Esophagus squamous epithelium (tissue), 5 donors: ENCODE measurements at regions not wholly inside any gene's neighbourhood (a gene's known extent, or its start where the extent isn't known, plus 50 kb on each side); places are given as distances from the start of the nearest gene placed in this dataset.

Experiments used
- DNase-seq: peaks from one replicate; lab custom pipeline; 2025; lab: John Stamatoyannopoulos, UW
- H3K27ac ChIP-seq, 4 donors: fragments of 200-600 bp; sonication (generic); one replicate each; pipeline ENCODE4 v1.5.1; 2016 to 2019; ENCODE audit warnings: mild to moderate bottlenecking in 1 of 4
- H3K27me3 ChIP-seq, 4 donors: fragments of 200-600 bp; sonication (generic); 1 replicate in 3 of 4; 2 replicates in 1 of 4; pipeline versions ENCODE4 v1.5.1 to v1.6.0; 2017 to 2021; ENCODE audit warnings: antibody characterized with exemption in 1 of 4
- H3K36me3 ChIP-seq, 3 donors: fragments of 200-600 bp; sonication (generic); one replicate each; pipeline ENCODE4 v1.5.1; 2016 to 2019
- H3K4me1 ChIP-seq, 3 donors: fragments of 200-600 bp; sonication (generic); one replicate each; pipeline ENCODE4 v1.5.1; 2017 to 2019
- H3K4me3 ChIP-seq, 4 donors: fragments of 200-600 bp; sonication (generic); 1 replicate in 3 of 4; 2 replicates in 1 of 4; pipeline ENCODE4 v1.5.1; 2016 to 2019; ENCODE audit warnings: mild to moderate bottlenecking in 2 of 4, moderate library complexity in 1 of 4
- H3K9me3 ChIP-seq, 3 donors: fragments of 200-600 bp; sonication (generic); one replicate each; pipeline ENCODE4 v1.5.1; 2016 to 2019
- POLR2A ChIP-seq, 4 donors: fragments of 450-650 bp; IDR thresholded peaks; one replicate each; pipeline ENCODE4 v1.6.1; 2017; ENCODE audit warnings: antibody characterized with exemption in 4 of 4, mild to moderate bottlenecking in 4 of 4, moderate library complexity in 3 of 4
- WGBS, 2 donors: methylation state at CpG; one replicate each; pipeline ENCODE4 v1.1.5; 2018; 5-methylcytosine and 5-hydroxymethylcytosine counted together
- intact Hi-C: fragments of 100-400 bp; cut with DNase I; formaldehyde crosslinking; loops from one replicate; pipeline ENCODE4 v1.15.0; 2022
- TF ChIP-seq, protein P1 (sequence below), 6 experiments: fragments of 450-650 bp in 4 of 6; fragments of 200-600 bp in 2 of 6; sonication (generic) in 2 of 6; IDR thresholded peaks; one replicate each; pipeline ENCODE4 v1.5.1; 2016 to 2019; ENCODE audit warnings: antibody characterized with exemption in 6 of 6, mild to moderate bottlenecking in 4 of 6, moderate library complexity in 4 of 6
- donor health status: DM: yes; HTN: yes; CAD: no.

DNA sequence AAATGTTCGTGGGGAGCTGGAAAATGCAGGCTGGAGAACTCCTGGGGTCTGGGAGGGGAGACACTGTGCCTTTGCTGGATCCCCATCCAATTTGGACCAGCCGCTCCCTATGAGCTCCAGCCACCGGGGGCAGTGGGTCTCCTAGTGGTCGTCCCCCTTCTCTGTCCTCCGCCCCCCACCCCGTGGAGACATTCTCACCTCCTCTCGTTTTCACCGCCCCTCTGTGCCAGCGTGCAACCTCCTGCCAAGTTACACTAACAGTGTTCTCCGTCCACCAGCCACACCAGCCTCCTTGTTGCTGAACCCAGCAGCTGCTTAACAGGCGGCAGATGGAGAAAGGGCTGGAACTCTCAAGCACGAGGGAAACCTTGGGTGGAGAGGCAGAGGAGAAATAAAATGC lies 67.4 kb upstream of the SOX9 start:
- no peaks in the 10 kb centered on the region for H3K4me1 ChIP-seq
- TF ChIP-seq POLR2A (IDR thresholded peaks at IDR 0.05) = no peak
- TF ChIP-seq, protein P1, sequence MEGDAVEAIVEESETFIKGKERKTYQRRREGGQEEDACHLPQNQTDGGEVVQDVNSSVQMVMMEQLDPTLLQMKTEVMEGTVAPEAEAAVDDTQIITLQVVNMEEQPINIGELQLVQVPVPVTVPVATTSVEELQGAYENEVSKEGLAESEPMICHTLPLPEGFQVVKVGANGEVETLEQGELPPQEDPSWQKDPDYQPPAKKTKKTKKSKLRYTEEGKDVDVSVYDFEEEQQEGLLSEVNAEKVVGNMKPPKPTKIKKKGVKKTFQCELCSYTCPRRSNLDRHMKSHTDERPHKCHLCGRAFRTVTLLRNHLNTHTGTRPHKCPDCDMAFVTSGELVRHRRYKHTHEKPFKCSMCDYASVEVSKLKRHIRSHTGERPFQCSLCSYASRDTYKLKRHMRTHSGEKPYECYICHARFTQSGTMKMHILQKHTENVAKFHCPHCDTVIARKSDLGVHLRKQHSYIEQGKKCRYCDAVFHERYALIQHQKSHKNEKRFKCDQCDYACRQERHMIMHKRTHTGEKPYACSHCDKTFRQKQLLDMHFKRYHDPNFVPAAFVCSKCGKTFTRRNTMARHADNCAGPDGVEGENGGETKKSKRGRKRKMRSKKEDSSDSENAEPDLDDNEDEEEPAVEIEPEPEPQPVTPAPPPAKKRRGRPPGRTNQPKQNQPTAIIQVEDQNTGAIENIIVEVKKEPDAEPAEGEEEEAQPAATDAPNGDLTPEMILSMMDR (IDR thresholded peaks at IDR 0.05) = no peak
- intact Hi-C loops = no loop called here
- H3K9me3 ChIP-seq = no peaks in the 10 kb centered on the region
- 25 to 28% methylated on average over 11 to 12 of the region's 12 CpGs for WGBS, 2 donors
- peaks cover 0 to 25% (median 0%) of the 10 kb centered on the region in 4 donors for H3K27me3 ChIP-seq
- no peaks in the 10 kb centered on the region for H3K36me3 ChIP-seq
- H3K27ac ChIP-seq = no peak overlapping the region
- DNase-seq = no peak
- no peak overlapping the region for H3K4me3 ChIP-seq

DNA sequence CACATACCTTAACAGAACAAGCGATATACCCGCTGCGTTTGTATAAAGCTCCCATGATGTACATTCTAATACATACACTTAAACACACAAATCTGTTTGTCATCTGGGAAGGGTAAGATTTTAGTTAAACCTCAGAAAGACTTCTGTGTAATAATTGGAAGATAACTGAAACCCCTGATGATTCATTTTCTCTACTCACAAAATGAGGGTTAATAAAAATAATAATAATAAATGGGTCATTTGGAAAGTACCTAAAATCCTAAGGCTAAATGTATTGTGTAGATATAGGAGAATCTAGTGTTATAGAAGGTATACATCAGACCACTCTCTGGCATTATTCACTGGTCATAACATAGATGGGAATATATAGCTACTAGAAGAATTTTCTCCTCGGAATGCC lies 64.7 kb upstream of the SOX9 start:
- DNase-seq = no peak
- H3K4me3 ChIP-seq = peak overlapping the region in 1 of 4 donors; percentile 26
- intact Hi-C loops = no loop called here
- H3K36me3 ChIP-seq = no peaks in the 10 kb centered on the region
- peaks cover 0 to 22% (median 0%) of the 10 kb centered on the region in 4 donors for H3K27me3 ChIP-seq
- no peaks in the 10 kb centered on the region for H3K9me3 ChIP-seq
- no peaks in the 10 kb centered on the region for H3K4me1 ChIP-seq
- H3K27ac ChIP-seq = no peak overlapping the region
- 85 to 92% methylated on average over 4 of the region's 4 CpGs for WGBS, 2 donors
- TF ChIP-seq POLR2A (IDR thresholded peaks at IDR 0.05) = no peak
- TF ChIP-seq, protein P1 (IDR thresholded peaks at IDR 0.05) = no peak

DNA sequence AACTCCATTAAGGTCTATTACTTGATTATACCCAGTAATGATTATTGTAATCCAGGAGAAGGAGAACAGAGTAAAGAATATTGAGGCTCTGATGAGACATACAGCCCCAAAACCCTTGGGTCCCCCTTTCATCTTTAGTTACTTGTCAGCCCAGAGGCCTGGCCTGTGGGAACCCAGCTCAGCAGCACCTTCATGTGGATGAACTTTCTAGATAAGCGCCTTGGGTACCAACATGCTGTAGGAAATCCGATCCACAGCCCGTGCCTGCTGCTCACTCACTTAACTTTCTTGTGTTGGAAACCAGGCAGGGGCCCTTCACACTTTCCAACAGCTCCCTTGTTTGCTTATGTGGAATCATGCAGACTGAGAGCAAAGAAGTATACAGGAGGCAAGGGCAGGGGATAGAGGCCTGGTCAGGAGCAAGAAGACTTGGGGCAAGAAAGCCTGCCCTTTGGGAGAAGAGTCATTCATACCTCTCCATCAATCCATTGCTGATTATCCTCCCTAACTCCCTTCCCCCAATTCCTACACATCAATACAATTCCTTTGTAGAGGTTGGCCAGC lies 64.0 kb upstream of the SOX9 start:
- no peak for DNase-seq
- H3K27ac ChIP-seq = peak overlapping the region in 1 of 4 donors; percentile 57
- TF ChIP-seq, protein P1 (IDR thresholded peaks at IDR 0.05) = no peak
- TF ChIP-seq POLR2A (IDR thresholded peaks at IDR 0.05) = no peak
- no peaks in the 10 kb centered on the region for H3K9me3 ChIP-seq
- intact Hi-C loops = no loop called here
- H3K4me3 ChIP-seq = peak overlapping the region in 1 of 4 donors; percentile 26
- H3K4me1 ChIP-seq = no peaks in the 10 kb centered on the region
- H3K36me3 ChIP-seq = no peaks in the 10 kb centered on the region
- 63 to 83% methylated on average over 1 to 2 of the region's 3 CpGs for WGBS, 2 donors
- H3K27me3 ChIP-seq = peaks cover 0 to 20% (median 0%) of the 10 kb centered on the region in 4 donors

GRCh38 chr17:72060084-72060483 lies 60.7 kb upstream of the SOX9 start:
- no peak overlapping the region for H3K4me3 ChIP-seq
- 62 to 67% methylated on average over 1 of the region's 1 CpG for WGBS, 2 donors
- no peak overlapping the region for H3K27ac ChIP-seq
- no peaks in the 10 kb centered on the region for H3K4me1 ChIP-seq
- DNase-seq = no peak
- H3K36me3 ChIP-seq = no peaks in the 10 kb centered on the region
- TF ChIP-seq POLR2A (IDR thresholded peaks at IDR 0.05) = no peak
- TF ChIP-seq, protein P1 (IDR thresholded peaks at IDR 0.05) = no peak
- intact Hi-C loops = no loop called here
- peaks cover 0 to 7% (median 0%) of the 10 kb centered on the region in 4 donors for H3K27me3 ChIP-seq
- no peaks in the 10 kb centered on the region for H3K9me3 ChIP-seq

DNA sequence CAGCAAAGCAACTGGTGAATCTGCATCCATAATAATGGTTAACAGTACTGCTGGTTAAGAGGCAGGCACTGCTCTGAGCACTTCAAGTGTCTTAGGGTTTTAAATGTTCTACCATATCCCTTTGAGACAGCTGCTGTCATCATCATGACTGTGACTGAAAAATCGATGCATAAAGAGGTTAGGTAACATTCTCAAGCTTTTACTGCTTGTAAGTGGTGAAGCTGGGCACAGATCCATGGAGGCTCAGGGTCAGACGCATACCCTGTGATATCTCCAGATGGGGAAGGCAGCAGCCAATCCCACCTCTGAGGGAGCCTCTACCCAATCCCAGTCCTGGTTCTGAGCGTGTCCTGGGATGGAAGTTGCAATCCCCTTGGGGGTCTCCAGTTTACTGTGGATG lies 57.6 kb upstream of the SOX9 start:
- Histone ChIP-seq H3K36me3 (no peaks in the 10 kb centered on the region), H3K4me1 (no peaks in the 10 kb centered on the region), H3K27ac (no peak overlapping the region), H3K27me3 (peaks cover 0 to 7% (median 0%) of the 10 kb centered on the region in 4 donors), H3K9me3 (no peaks in the 10 kb centered on the region), H3K4me3 (no peak overlapping the region)
- 79 to 89% methylated on average over 2 to 3 of the region's 3 CpGs for WGBS, 2 donors
- intact Hi-C loops = no loop called here
- no peak for DNase-seq
- TF ChIP-seq POLR2A (IDR thresholded peaks at IDR 0.05) = no peak
